Stimulated activated CD8-positive, alpha-beta memory T cell treated with anti-CD3 and anti-CD28 coated beads, Interleukin-15, amount 100 ng/mL, for 24 hours (primary cell): ENCODE measurements at regions not wholly inside any gene's neighbourhood (a gene's known extent, or its start where the extent isn't known, plus 50 kb on each side); places are given as distances from the start of the nearest gene placed in this dataset.

Source experiments
- DNase-seq: peaks from one replicate; pipeline ENCODE4 v3.0.0-alpha.2; 2020; ENCODE audit warnings: low read depth

- DNase-seq = no peak
These were observed 236.9 kb upstream of the IGFBP3 start for GRCh38 chr7:46157931-46158330.

GRCh38 chr7:46157404-46157803 is 236.3 kb upstream of the IGFBP3 start:
- DNase-seq = no peak

DNA sequence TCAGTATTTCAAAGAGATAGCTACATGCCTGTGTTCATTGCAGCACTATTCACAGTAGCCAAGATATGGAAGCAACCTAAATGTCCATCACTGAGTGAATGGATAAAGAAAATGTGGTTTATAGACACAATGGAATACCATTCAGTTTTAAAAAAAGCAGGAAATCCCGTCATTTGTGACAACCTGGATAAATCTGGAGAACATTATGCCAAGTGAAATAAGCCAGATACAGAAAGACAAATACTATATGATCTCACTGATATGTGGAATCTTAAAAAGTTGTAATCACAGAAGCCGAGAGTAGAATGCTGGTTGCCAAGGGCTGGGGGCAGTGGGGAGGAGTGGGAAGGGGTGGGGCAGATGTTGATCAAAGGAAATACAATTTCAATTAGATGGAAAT is 235.8 kb upstream of the IGFBP3 start:
- DNase-seq = no peak

DNA sequence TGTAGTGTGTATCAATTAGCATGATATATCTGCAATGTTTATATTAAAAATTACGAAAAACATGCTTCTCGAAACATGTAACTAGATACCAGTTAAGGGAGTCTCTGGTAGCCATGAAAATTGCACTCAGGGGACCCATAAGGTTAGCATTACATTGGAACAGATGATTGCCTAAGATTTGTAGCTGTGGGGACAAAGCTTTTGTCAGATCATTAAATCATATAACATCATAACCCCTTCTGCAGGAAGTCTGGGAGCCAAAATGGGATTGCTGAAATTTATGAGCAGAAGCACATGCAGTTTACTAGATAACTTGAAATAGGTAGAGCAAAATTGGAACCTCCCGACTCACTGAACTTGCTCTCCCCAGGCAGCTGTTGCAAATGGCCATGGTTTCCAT is 235.0 kb upstream of the IGFBP3 start:
- no peak for DNase-seq

- no peak for DNase-seq
These were observed 234.3 kb upstream of the IGFBP3 start for GRCh38 chr7:46155367-46155766.

- DNase-seq = no peak
These were observed 233.1 kb upstream of the IGFBP3 start for GRCh38 chr7:46153951-46154787.

- DNase-seq = no peak
These were observed 232.5 kb upstream of the IGFBP3 start for GRCh38 chr7:46153583-46153950.

DNA sequence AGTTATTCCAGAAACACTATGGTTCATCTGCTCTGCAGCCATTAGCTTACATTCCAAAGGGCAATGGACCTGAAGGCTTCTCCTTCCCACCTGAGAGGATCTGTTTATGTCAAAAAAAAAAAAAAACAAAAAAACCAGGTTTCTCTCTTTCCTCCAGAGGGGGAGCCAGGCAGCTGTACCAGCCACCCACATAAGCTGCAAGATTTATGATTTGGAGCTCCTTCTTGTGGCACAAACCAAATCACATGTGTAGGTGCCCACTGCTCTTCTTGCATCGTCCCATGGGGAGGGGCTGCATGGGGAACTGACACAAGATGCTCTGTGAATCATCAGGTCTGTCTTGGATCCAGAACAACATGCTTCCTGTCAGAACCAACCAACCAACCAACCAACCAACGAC is 231.6 kb upstream of the IGFBP3 start:
- DNase-seq = no peak

DNA sequence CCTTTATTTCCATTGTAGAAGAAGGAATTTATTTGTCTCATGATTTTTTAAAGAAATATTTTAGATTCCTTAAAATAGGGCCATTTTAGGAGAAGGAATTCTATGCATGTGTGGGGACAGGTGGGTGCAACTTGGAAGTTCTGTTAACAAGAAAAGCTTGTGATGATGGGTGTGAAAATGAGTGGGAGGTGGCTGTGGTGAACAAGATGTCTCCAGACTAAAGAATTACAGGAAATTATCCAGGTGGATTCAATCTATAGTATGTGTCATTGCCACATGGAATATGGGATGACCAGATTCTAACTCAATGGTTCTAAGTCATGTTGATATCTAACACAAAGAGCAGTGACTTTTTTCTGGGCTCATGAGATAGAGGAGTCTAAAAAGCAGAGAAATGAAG is 229.6 kb upstream of the IGFBP3 start:
- DNase-seq = no peak

GRCh38 chr7:46150202-46150601 is 229.1 kb upstream of the IGFBP3 start:
- no peak for DNase-seq

GRCh38 chr7:46147871-46148270 is 226.8 kb upstream of the IGFBP3 start:
- no peak for DNase-seq

DNA sequence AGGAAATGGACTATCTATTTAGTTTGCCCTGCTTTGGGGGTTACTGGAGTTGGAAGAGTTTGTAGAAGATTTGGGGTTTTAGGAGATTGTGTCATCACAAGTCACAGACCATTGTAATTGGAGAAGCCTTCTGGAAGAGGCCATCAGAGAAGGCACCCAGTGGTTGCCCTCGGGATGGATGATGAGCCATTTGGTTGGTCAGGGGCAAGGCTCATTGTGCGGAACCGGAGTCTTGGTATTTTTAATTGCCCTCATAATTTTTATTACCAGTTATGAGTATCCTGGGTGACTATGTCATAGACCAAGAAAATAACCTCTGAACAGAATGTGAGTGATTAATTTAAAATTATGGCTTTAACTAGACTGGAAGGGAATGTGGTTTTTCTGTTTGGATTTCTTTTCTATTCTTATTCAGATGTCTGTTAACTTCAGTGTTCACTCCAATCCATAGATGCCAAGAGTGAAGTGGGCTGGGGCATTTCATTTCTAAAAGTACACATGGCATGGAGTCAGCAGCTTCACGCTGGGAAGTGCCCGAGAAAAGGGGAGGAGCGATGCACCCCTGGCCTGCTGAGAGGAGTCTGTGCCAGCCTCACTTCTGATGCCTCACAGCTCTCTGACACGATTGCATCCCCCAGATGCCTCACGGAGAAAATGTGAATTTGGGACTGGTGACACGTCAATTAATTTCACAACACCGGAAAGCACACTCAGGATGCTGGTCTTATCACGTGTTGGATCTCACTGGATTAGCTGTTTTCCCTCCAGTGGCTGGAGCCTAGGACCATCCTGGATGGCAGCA is 225.6 kb upstream of the IGFBP3 start:
- no peak for DNase-seq

GRCh38 chr7:46145412-46145811 is 224.3 kb upstream of the IGFBP3 start:
- DNase-seq = no peak

- no peak for DNase-seq
These were observed 223.2 kb upstream of the IGFBP3 start for GRCh38 chr7:46143949-46144917.

GRCh38 chr7:46143421-46143820 is 222.3 kb upstream of the IGFBP3 start:
- DNase-seq = no peak

GRCh38 chr7:46139079-46139478 is 218.0 kb upstream of the IGFBP3 start:
- DNase-seq = no peak

GRCh38 chr7:46137725-46138124 is 216.7 kb upstream of the IGFBP3 start:
- no peak for DNase-seq

GRCh38 chr7:46135557-46135956 is 214.5 kb upstream of the IGFBP3 start:
- no peak for DNase-seq

DNA sequence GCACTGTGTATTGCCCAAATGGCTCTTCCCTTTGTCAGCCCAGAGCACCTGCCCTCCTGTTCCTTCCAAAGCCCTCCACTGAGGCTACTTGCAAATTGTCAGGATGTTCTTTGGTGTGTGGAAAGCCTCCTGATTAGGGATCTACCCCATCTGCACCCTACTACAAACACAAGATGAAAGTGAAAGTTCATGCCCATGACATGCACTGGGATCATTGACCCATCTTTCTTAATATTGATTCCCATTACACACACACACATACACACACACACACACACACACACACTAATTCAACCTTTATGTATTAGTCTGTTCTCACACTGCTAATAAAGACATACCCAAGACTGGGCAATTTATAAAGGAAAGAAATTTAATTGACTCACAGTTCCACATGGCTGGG is 213.7 kb upstream of the IGFBP3 start:
- no peak for DNase-seq

- no peak for DNase-seq
These were observed 213.3 kb upstream of the IGFBP3 start for GRCh38 chr7:46134385-46134784.

- no peak for DNase-seq
These were observed 212.7 kb upstream of the IGFBP3 start for GRCh38 chr7:46133751-46134150.

- DNase-seq = no peak
These were observed 212.0 kb upstream of the IGFBP3 start for GRCh38 chr7:46133072-46133471.
